ENCODE measurements at regions not wholly inside any gene's neighbourhood (a gene's known extent, or its start where the extent isn't known, plus 50 kb on each side); places are given as distances from the start of the nearest gene placed in this dataset.

DNA sequence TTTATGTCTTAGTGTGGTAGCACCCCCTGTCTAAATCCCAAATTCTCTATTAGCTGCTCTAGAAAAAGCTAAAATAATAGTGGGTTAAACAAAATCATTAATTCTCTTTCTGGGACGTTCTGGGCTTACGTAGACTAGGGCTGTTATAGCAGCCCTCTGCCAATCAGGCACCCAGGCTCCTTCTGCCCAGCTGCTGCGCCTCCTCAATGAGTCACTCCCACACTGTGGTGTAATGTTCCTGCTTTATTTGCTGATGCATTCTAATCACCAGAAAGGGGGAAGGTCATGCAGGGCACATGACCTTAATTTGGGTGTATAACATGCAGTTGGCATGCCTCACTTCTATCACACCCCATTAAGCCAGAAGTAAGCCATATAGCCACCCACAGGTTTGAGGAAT, 294.5 kb downstream of the GALC start:
- TF ChIP-seq, protein P1, sequence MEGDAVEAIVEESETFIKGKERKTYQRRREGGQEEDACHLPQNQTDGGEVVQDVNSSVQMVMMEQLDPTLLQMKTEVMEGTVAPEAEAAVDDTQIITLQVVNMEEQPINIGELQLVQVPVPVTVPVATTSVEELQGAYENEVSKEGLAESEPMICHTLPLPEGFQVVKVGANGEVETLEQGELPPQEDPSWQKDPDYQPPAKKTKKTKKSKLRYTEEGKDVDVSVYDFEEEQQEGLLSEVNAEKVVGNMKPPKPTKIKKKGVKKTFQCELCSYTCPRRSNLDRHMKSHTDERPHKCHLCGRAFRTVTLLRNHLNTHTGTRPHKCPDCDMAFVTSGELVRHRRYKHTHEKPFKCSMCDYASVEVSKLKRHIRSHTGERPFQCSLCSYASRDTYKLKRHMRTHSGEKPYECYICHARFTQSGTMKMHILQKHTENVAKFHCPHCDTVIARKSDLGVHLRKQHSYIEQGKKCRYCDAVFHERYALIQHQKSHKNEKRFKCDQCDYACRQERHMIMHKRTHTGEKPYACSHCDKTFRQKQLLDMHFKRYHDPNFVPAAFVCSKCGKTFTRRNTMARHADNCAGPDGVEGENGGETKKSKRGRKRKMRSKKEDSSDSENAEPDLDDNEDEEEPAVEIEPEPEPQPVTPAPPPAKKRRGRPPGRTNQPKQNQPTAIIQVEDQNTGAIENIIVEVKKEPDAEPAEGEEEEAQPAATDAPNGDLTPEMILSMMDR (IDR thresholded peaks at IDR 0.05) = no peak
- TF ChIP-seq POLR2AphosphoS5 (IDR thresholded peaks at IDR 0.05) (no peak), POLR2A (IDR thresholded peaks at IDR 0.05) (no peak)

Data from breast epithelium (tissue), 3 donors.